ENCODE measurements at regions not wholly inside any gene's neighbourhood (a gene's known extent, or its start where the extent isn't known, plus 50 kb on each side); places are given as distances from the start of the nearest gene placed in this dataset.

DNA sequence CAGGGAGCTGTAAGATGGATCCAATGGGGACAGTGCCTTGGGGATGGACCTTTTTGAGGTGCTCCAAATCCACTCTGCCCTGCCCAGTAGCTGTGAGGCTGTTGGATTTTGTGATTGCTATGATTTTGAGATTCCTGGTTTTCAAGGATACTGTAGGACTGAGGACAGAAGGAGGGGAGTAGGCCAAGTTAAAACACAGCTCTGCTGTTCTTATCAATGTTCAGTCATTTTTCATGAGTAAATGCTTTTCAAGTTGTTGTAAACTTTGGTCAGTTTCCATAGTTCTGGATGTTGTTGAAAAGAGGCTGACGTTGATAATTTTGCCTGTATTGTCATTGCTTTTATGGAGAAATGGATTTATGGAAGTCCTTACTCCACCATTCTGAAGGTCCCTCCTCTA lies 361.2 kb downstream of the ZNF516 start:
- DNase-seq (ENCODE audit: low spot score) (no peak), ATAC-seq (no peak)
- Histone ChIP-seq H3K27ac (ENCODE audit: low read depth) (no peak overlapping the region), H3K4me1 (ENCODE audit: insufficient read depth) (no peaks in the 10 kb centered on the region), H3F3A (replicated peaks; ENCODE audit: low read depth) (no peaks in the 10 kb centered on the region), H3K27me3 (ENCODE audit: insufficient read depth) (no peaks in the 10 kb centered on the region), H3K9me2 (ENCODE audit: insufficient read depth) (no peaks in the 10 kb centered on the region; the same call in 1 of the 2 replicates), H2AFZ (no peak overlapping the region), H3K4me2 (no peak overlapping the region), H4K20me1 (replicated peaks; ENCODE audit: insufficient read depth) (no peaks in the 10 kb centered on the region), H3K4me3 (no peak overlapping the region), H3K36me3 (ENCODE audit: insufficient read depth) (no peaks in the 10 kb centered on the region), H3K79me2 (replicated peaks; ENCODE audit: insufficient read depth) (no peaks in the 10 kb centered on the region)
- Mint-ChIP-seq H3K36me3 (ENCODE audit: low read depth) (no peaks in the 10 kb centered on the region; the same call in 2 of the 3 replicates), H3K4me3 (no peak overlapping the region), H3K9me3 (peaks cover 12% of the 10 kb centered on the region), H3K27ac (no peak overlapping the region), H3K4me1 (no peaks in the 10 kb centered on the region), H3K27me3 (ENCODE audit: insufficient read depth, low read depth, poor library complexity) (no peaks in the 10 kb centered on the region)
- TF ChIP-seq CREB1 (CRISPR knock-in tag; IDR thresholded peaks at IDR 0.05; ENCODE audit: low read depth) (no peak), EZH2 (IDR thresholded peaks at IDR 0.05; ENCODE audit: low read depth, unreplicated experiment) (no peak), STAT1 (IDR thresholded peaks at IDR 0.05; ENCODE audit: unreplicated experiment) (no peak), POLR2AphosphoS5 (IDR thresholded peaks at IDR 0.05; ENCODE audit: low read depth) (no peak), JUNB (IDR thresholded peaks at IDR 0.05; ENCODE audit: unreplicated experiment) (no peak), EZH2phosphoT487 (IDR thresholded peaks at IDR 0.05; ENCODE audit: unreplicated experiment) (no peak), ZNF462 (CRISPR knock-in tag; IDR thresholded peaks at IDR 0.05) (no peak), NANOG (IDR thresholded peaks at IDR 0.05; ENCODE audit: borderline replicate concordance) (no peak), ZNF331 (CRISPR knock-in tag; IDR thresholded peaks at IDR 0.05; ENCODE audit: low read depth) (no peak), ZNF114 (CRISPR knock-in tag; IDR thresholded peaks at IDR 0.05) (no peak)
- TF ChIP-seq, protein P1, sequence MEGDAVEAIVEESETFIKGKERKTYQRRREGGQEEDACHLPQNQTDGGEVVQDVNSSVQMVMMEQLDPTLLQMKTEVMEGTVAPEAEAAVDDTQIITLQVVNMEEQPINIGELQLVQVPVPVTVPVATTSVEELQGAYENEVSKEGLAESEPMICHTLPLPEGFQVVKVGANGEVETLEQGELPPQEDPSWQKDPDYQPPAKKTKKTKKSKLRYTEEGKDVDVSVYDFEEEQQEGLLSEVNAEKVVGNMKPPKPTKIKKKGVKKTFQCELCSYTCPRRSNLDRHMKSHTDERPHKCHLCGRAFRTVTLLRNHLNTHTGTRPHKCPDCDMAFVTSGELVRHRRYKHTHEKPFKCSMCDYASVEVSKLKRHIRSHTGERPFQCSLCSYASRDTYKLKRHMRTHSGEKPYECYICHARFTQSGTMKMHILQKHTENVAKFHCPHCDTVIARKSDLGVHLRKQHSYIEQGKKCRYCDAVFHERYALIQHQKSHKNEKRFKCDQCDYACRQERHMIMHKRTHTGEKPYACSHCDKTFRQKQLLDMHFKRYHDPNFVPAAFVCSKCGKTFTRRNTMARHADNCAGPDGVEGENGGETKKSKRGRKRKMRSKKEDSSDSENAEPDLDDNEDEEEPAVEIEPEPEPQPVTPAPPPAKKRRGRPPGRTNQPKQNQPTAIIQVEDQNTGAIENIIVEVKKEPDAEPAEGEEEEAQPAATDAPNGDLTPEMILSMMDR (conservative IDR thresholded peaks at IDR 0.05; ENCODE audit: low read depth in 2 of 2), result no peak
- TF ChIP-seq, protein P2, sequence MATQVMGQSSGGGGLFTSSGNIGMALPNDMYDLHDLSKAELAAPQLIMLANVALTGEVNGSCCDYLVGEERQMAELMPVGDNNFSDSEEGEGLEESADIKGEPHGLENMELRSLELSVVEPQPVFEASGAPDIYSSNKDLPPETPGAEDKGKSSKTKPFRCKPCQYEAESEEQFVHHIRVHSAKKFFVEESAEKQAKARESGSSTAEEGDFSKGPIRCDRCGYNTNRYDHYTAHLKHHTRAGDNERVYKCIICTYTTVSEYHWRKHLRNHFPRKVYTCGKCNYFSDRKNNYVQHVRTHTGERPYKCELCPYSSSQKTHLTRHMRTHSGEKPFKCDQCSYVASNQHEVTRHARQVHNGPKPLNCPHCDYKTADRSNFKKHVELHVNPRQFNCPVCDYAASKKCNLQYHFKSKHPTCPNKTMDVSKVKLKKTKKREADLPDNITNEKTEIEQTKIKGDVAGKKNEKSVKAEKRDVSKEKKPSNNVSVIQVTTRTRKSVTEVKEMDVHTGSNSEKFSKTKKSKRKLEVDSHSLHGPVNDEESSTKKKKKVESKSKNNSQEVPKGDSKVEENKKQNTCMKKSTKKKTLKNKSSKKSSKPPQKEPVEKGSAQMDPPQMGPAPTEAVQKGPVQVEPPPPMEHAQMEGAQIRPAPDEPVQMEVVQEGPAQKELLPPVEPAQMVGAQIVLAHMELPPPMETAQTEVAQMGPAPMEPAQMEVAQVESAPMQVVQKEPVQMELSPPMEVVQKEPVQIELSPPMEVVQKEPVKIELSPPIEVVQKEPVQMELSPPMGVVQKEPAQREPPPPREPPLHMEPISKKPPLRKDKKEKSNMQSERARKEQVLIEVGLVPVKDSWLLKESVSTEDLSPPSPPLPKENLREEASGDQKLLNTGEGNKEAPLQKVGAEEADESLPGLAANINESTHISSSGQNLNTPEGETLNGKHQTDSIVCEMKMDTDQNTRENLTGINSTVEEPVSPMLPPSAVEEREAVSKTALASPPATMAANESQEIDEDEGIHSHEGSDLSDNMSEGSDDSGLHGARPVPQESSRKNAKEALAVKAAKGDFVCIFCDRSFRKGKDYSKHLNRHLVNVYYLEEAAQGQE (IDR thresholded peaks at IDR 0.05; ENCODE audit: unreplicated experiment), result no peak
- TF ChIP-seq, protein P3, sequence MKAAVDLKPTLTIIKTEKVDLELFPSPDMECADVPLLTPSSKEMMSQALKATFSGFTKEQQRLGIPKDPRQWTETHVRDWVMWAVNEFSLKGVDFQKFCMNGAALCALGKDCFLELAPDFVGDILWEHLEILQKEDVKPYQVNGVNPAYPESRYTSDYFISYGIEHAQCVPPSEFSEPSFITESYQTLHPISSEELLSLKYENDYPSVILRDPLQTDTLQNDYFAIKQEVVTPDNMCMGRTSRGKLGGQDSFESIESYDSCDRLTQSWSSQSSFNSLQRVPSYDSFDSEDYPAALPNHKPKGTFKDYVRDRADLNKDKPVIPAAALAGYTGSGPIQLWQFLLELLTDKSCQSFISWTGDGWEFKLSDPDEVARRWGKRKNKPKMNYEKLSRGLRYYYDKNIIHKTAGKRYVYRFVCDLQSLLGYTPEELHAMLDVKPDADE (IDR thresholded peaks at IDR 0.05), result no peak

Data from GM23338 (cell line).